GM21825 (cell line): ENCODE measurements at regions not wholly inside any gene's neighbourhood (a gene's known extent, or its start where the extent isn't known, plus 50 kb on each side); places are given as distances from the start of the nearest gene placed in this dataset.

Experiments
- ATAC-seq: cut with Tn5 transposase; IDR thresholded peaks from one replicate; pipeline ENCODE4 v1.9.1; 2021; ENCODE audit warnings: mild to moderate bottlenecking, moderate library complexity; ENCODE audit not compliant: unreplicated experiment

GRCh38 chr1:194151056-194151455 is 964.6 kb upstream of the B3GALT2 start:
- no peak for ATAC-seq

GRCh38 chr1:194150242-194150641 is 963.8 kb upstream of the B3GALT2 start:
- no peak for ATAC-seq

GRCh38 chr1:194133152-194133551 is 946.7 kb upstream of the B3GALT2 start:
- ATAC-seq, result no peak

GRCh38 chr1:194118086-194118485 is 931.7 kb upstream of the B3GALT2 start:
- no peak for ATAC-seq

- ATAC-seq, result no peak
Observed at GRCh38 chr1:194117582-194117981, 931.2 kb upstream of the B3GALT2 start.

- no peak for ATAC-seq
Observed at GRCh38 chr1:194114288-194114687, 927.9 kb upstream of the B3GALT2 start.

- ATAC-seq, result no peak
Observed at GRCh38 chr1:194105381-194105780, 919.0 kb upstream of the B3GALT2 start.

- ATAC-seq, result no peak
Observed at GRCh38 chr1:194104247-194104844, 917.9 kb upstream of the B3GALT2 start.

- ATAC-seq, result no peak
Observed at GRCh38 chr1:194103516-194104246, 917.3 kb upstream of the B3GALT2 start.

- no peak for ATAC-seq
Observed at GRCh38 chr1:194103101-194103500, 916.7 kb upstream of the B3GALT2 start.

GRCh38 chr1:194102607-194103006 is 916.2 kb upstream of the B3GALT2 start:
- ATAC-seq, result no peak

GRCh38 chr1:194084755-194085154 is 898.3 kb upstream of the B3GALT2 start:
- no peak for ATAC-seq

- no peak for ATAC-seq
Observed at GRCh38 chr1:194081444-194081843, 895.0 kb upstream of the B3GALT2 start.

- ATAC-seq, result no peak
Observed at GRCh38 chr1:194080826-194081225, 894.4 kb upstream of the B3GALT2 start.

GRCh38 chr1:194078765-194079164 is 892.4 kb upstream of the B3GALT2 start:
- ATAC-seq, result no peak

- no peak for ATAC-seq
Observed at GRCh38 chr1:194076646-194077045, 890.2 kb upstream of the B3GALT2 start.

GRCh38 chr1:194073833-194074232 is 887.4 kb upstream of the B3GALT2 start:
- no peak for ATAC-seq

GRCh38 chr1:194071205-194071604 is 884.8 kb upstream of the B3GALT2 start:
- no peak for ATAC-seq

GRCh38 chr1:194069831-194070218 is 883.4 kb upstream of the B3GALT2 start:
- ATAC-seq, result no peak

GRCh38 chr1:194069168-194069830 is 882.9 kb upstream of the B3GALT2 start:
- ATAC-seq, result no peak

GRCh38 chr1:194068446-194069167 is 882.2 kb upstream of the B3GALT2 start:
- ATAC-seq, result no peak

- no peak for ATAC-seq
Observed at GRCh38 chr1:194067772-194068171, 881.4 kb upstream of the B3GALT2 start.
